ENCODE measurements at regions not wholly inside any gene's neighbourhood (a gene's known extent, or its start where the extent isn't known, plus 50 kb on each side); places are given as distances from the start of the nearest gene placed in this dataset.
"Not testable (repeated sequence)": the region's sequence is repeated elsewhere in the genome, so short reads cannot be mapped to it uniquely, and the experiment has no call there.

DNA sequence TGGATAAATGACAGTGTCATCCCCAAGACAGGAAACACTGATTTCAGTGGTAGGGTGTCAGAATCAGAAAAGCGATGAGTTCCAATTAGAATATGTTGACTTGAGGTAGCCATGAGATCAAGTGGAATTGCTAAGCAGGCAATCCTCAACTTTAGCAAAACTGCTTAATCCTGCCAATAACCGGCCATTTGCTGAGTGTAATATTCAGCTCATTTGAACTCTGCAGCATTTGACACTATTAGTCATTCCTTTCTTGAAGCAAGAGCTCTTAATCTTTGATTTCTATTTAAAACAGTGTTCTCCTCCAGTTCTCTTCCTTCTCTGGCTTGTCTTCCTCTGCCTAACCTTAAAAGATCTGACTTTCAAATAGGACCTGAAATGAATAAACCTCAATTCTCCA is 68.7 kb upstream of the DCLK2 start:
- TF ChIP-seq, protein P1, sequence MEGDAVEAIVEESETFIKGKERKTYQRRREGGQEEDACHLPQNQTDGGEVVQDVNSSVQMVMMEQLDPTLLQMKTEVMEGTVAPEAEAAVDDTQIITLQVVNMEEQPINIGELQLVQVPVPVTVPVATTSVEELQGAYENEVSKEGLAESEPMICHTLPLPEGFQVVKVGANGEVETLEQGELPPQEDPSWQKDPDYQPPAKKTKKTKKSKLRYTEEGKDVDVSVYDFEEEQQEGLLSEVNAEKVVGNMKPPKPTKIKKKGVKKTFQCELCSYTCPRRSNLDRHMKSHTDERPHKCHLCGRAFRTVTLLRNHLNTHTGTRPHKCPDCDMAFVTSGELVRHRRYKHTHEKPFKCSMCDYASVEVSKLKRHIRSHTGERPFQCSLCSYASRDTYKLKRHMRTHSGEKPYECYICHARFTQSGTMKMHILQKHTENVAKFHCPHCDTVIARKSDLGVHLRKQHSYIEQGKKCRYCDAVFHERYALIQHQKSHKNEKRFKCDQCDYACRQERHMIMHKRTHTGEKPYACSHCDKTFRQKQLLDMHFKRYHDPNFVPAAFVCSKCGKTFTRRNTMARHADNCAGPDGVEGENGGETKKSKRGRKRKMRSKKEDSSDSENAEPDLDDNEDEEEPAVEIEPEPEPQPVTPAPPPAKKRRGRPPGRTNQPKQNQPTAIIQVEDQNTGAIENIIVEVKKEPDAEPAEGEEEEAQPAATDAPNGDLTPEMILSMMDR (IDR thresholded peaks at IDR 0.05; ENCODE audit: low read depth, low read length), result no peak
- DNase-seq, result no peak
- Histone ChIP-seq H3K36me3 (no peaks in the 10 kb centered on the region), H3K27me3 (ENCODE audit: insufficient read depth, low read depth, severe bottlenecking) (no peaks in the 10 kb centered on the region), H3K4me3 (ENCODE audit: low read depth, low read length) (no peak overlapping the region), H3K9me3 (ENCODE audit: severe bottlenecking) (no peaks in the 10 kb centered on the region), H3K27ac (no peak overlapping the region)

DNA sequence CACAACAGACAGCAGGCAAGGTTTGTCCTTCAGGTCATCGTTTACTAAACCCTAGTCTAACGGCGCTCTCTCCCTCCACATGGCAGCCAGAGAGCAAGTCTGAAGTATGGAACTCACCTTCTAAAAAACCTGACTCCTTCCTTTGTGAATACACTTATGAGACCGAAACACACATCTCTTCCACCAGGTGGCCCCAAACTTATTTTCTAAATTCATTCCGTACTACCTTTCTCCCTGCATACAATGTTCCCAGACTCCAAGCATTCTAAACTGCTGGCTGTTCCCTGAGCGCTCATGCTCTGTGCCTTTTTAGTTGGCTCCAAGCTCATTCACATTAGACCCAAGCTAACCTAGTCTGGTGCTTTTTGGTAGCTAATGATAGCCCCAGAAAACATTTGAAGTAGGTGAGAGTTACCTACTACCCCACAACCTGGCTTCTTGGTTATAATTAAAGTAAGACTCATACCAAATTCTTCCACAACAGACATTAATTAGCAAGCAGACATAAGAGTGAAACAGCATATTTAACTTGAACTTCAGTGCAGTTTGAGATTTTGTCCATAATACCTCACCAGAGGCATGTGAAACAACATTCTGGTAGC is 67.6 kb upstream of the DCLK2 start:
- Histone ChIP-seq H3K27me3 (ENCODE audit: insufficient read depth, low read depth, severe bottlenecking) (no peaks in the 10 kb centered on the region), H3K9me3 (ENCODE audit: severe bottlenecking) (no peaks in the 10 kb centered on the region), H3K27ac (no peak overlapping the region), H3K36me3 (no peaks in the 10 kb centered on the region), H3K4me3 (ENCODE audit: low read depth, low read length) (no peak overlapping the region)
- DNase-seq, result peak; percentile 67
- TF ChIP-seq, protein P1 (IDR thresholded peaks at IDR 0.05; ENCODE audit: low read depth, low read length), result peak; percentile 58

DNA sequence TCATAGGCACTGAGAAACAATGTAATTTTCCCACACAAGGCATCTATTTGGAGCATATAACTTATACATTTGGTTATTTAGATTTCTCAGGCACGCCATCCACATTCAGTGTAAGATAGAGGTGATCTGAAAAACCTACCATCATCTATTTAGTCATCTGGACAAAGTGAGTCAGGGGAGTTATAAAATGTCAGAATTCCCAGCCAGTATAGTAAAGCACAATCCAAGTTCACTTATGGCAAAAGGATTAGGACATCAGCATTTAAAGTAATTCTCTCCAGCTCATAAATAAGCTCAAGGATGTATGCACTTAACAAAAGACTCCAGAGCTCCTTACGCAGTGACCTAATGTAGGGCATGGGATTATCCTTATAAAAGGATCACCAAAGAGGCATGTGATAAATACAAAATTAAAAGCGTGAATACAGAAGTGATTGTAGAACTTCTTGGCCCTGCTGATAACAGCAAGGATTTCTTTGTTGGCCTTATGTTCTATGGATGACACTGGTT is 65.3 kb upstream of the DCLK2 start:
- no peak for DNase-seq
- TF ChIP-seq, protein P1 (IDR thresholded peaks at IDR 0.05; ENCODE audit: low read depth, low read length), result no peak
- Histone ChIP-seq H3K4me3 (ENCODE audit: low read depth, low read length) (no peak overlapping the region), H3K36me3 (no peaks in the 10 kb centered on the region), H3K27me3 (ENCODE audit: insufficient read depth, low read depth, severe bottlenecking) (no peaks in the 10 kb centered on the region), H3K9me3 (ENCODE audit: severe bottlenecking) (no peaks in the 10 kb centered on the region), H3K27ac (no peak overlapping the region)

DNA sequence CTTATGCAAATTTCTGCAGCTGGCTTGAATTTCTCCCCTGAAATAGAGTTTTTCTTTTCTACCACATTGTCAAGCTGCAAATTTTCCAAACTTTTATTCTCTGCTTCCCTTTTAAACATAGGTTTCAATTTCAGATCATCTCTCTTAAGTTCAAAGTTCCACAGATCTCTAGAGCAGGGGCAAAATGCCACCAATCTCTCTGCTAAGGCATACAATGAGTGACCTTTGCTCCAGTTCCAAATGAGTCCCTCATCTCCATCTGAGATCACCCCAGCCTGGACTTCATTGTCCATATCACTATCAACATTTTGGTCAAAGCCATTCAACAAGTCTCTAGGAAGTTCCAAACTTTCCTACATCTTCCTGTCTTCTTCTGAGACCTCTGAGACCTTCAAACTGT is 62.3 kb upstream of the DCLK2 start:
- not testable (repeated sequence) for DNase-seq; H3K36me3 ChIP-seq; H3K9me3 ChIP-seq (ENCODE audit: severe bottlenecking); H3K27ac ChIP-seq; H3K27me3 ChIP-seq (ENCODE audit: insufficient read depth, low read depth, severe bottlenecking); H3K4me3 ChIP-seq (ENCODE audit: low read depth, low read length)

DNA sequence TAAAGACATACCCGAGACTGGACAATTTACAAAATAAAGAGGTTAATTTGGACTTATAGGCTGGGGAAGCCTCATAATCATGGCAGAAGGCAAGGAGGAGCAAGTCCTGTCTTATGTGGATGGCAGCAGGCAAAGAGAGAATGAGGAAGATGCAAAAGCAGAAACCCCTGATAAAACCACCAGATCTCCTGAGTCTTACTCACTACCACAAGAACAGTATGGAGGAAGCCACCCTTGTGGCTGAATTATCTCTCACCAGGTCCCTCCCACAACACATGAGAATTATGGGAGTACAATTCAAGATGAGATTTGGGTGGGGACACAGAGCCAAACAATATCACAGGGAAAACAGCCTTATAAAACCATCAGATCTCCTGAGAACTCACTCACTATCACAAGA is 61.6 kb upstream of the DCLK2 start:
- H3K36me3 ChIP-seq; DNase-seq; H3K27me3 ChIP-seq (ENCODE audit: insufficient read depth, low read depth, severe bottlenecking); H3K4me3 ChIP-seq (ENCODE audit: low read depth, low read length); H3K9me3 ChIP-seq (ENCODE audit: severe bottlenecking); H3K27ac ChIP-seq: not testable (repeated sequence)

DNA sequence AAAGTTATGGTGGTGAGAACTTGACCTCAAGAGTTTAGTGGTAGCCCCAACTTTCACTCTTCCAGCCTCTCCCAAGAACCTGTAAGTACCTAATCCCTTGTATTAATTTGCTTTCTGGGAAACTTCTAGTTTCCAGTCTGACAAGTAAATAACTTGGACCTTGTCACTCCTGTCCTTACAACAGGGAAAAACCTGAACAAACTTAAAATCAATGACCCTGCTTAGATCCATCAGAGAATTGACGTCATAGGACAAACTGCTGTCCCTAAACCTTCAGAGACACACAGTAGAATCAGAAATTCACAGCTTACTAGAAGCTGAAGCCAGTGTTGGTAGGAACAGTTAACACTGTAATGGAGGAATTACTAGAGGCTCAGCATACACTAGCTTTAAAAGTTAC is 60.0 kb upstream of the DCLK2 start:
- peaks cover 2% of the 10 kb centered on the region for H3K9me3 ChIP-seq (ENCODE audit: severe bottlenecking)
- no peak overlapping the region for H3K27ac ChIP-seq
- DNase-seq, result no peak
- H3K36me3 ChIP-seq, result no peaks in the 10 kb centered on the region
- H3K27me3 ChIP-seq (ENCODE audit: insufficient read depth, low read depth, severe bottlenecking), result no peaks in the 10 kb centered on the region
- TF ChIP-seq, protein P1 (IDR thresholded peaks at IDR 0.05; ENCODE audit: low read depth, low read length), result no peak
- H3K4me3 ChIP-seq (ENCODE audit: low read depth, low read length), result no peak overlapping the region

DNA sequence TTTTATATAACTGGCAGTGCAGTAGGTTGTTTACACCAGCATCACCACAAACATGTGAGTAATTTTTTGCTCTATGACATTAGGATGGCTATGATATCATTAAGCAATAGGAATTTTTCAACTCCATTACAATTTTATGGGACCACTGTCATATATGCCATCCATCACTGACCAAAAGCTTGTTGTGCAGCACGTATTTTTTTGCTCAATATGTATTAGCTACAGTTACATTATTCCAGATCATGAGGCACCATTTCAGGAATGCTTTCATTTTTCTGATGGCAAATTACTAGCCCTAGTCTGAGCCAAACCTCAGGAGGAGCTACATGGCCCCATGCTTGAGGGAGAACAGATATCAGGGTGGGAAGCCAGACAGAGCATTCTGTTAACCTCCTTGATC is 56.8 kb upstream of the DCLK2 start:
- no peaks in the 10 kb centered on the region for H3K27me3 ChIP-seq (ENCODE audit: insufficient read depth, low read depth, severe bottlenecking)
- DNase-seq, result no peak
- H3K4me3 ChIP-seq (ENCODE audit: low read depth, low read length), result no peak overlapping the region
- TF ChIP-seq, protein P1 (IDR thresholded peaks at IDR 0.05; ENCODE audit: low read depth, low read length), result no peak
- no peak overlapping the region for H3K27ac ChIP-seq
- H3K9me3 ChIP-seq (ENCODE audit: severe bottlenecking), result peaks cover 2% of the 10 kb centered on the region
- H3K36me3 ChIP-seq, result no peaks in the 10 kb centered on the region

All from WERI-Rb-1 (cell line).